ENCODE measurements at regions not wholly inside any gene's neighbourhood (a gene's known extent, or its start where the extent isn't known, plus 50 kb on each side); places are given as distances from the start of the nearest gene placed in this dataset.

- TF ChIP-seq SIN3A (IDR thresholded peaks at IDR 0.05; ENCODE audit: borderline replicate concordance, insufficient read depth, low read length) (no peak), POLR2AphosphoS5 (IDR thresholded peaks at IDR 0.05; ENCODE audit: low read depth, low read length) (no peak), REST (IDR thresholded peaks at IDR 0.05; ENCODE audit: insufficient read depth in 1 of 2, low read depth in 2 of 2, low read length in 2 of 2) (no peak)
These were observed 169.9 kb upstream of the TSC22D2 start for GRCh38 chr3:150238048-150238802.

Measured in PFSK-1 (cell line).